Endothelial cell of umbilical vein (primary cell): ENCODE measurements at regions not wholly inside any gene's neighbourhood (a gene's known extent, or its start where the extent isn't known, plus 50 kb on each side); places are given as distances from the start of the nearest gene placed in this dataset.

Source experiments
- BruUV-seq: library from RNA; stranded (reverse); fragments of 400-500 nt; replicated peaks from 2 replicates; lab custom pipeline; 2021; lab: Mats Ljungman, UMichigan
- CTCF ChIA-PET: fragments of 300-600, 350-600 bp; sonication (Branson Sonifier 250); formaldehyde crosslinking; loops from one replicate; lab custom pipeline; 2021; ENCODE audit warnings: antibody characterized with exemption, inconsistent platforms; lab: Charles Lee
- POLR2A ChIA-PET: fragments of 300-600, 350-600 bp; sonication (Branson Sonifier 250); formaldehyde crosslinking; loops from one replicate; lab custom pipeline; 2021; ENCODE audit warnings: antibody characterized with exemption, inconsistent platforms; lab: Charles Lee
- DNase-seq: peaks from one replicate; pipeline ENCODE4 v3.0.0-alpha.2; 2011; ENCODE audit warnings: low read depth, low spot score
- FAIRE-seq: peaks from 2 replicates; lab custom pipeline; 2011; peaks lifted over from hg19 to GRCh38; lab: Jason Lieb, UNC
- H2AFZ ChIP-seq: 2 replicates; pipeline ENCODE4 v1.6.0; 2012; ENCODE audit warnings: low read depth, low read length, control low read depth, inconsistent platforms
- H3K27ac ChIP-seq: 2 replicates; pipeline ENCODE4 v1.5.1; 2011; ENCODE audit warnings: low read depth, mild to moderate bottlenecking, control low read depth, low read length, moderate library complexity; ENCODE audit not compliant: insufficient read depth
- H3K27me3 ChIP-seq, 2 experiments: 2 replicates each; pipeline versions ENCODE4 v1.6.0 to v1.6.1; 2011; ENCODE audit warnings: low read length in 2 of 2, mixed read lengths in 1 of 2; ENCODE audit not compliant: control insufficient read depth in 2 of 2, insufficient read depth in 2 of 2
- H3K36me3 ChIP-seq, 2 experiments: 2 replicates in 1 of 2; 3 replicates in 1 of 2; pipeline ENCODE4 v1.5.1; 2011; ENCODE audit warnings: low read length in 2 of 2, mild to moderate bottlenecking in 1 of 2, moderate library complexity in 1 of 2; ENCODE audit not compliant: control insufficient read depth in 2 of 2, insufficient read depth in 2 of 2; ENCODE audit errors: extremely low read depth in 1 of 2
- H3K4me1 ChIP-seq: 3 replicates; pipeline ENCODE4 v1.5.1; 2011; ENCODE audit warnings: mild to moderate bottlenecking, low read length; ENCODE audit not compliant: control insufficient read depth, insufficient read depth; ENCODE audit errors: extremely low read depth
- H3K4me2 ChIP-seq: 2 replicates; pipeline ENCODE4 v1.6.1; 2011; ENCODE audit warnings: low read length, control low read depth, mixed read lengths; ENCODE audit not compliant: insufficient read depth
- H3K4me3 ChIP-seq, 3 experiments: fragments of 200-600 bp in 1 of 3; sonication (generic), shearing (Covaris generic) in 1 of 3; replicated peaks in 1 of 3; 2 replicates each; pipeline ENCODE4 v1.5.1; 2011 to 2016; ENCODE audit warnings: control low read depth in 3 of 3, low read length in 3 of 3, mild to moderate bottlenecking in 2 of 3, inconsistent platforms in 1 of 3, low read depth in 1 of 3, moderate library complexity in 1 of 3; ENCODE audit not compliant: insufficient read depth in 1 of 3
- H3K79me2 ChIP-seq: 2 replicates; pipeline ENCODE4 v1.6.0; 2012; ENCODE audit warnings: low read length, inconsistent platforms; ENCODE audit not compliant: control insufficient read depth, insufficient read depth
- H3K9ac ChIP-seq: replicated peaks from 2 replicates; pipeline ENCODE3; 2011; ENCODE audit warnings: low read length, control low read depth; ENCODE audit not compliant: insufficient read depth; ENCODE audit errors: extremely low read depth
- H3K9me1 ChIP-seq: replicated peaks from 3 replicates; pipeline ENCODE4 v1.6.0; 2011; ENCODE audit warnings: mild to moderate bottlenecking, low read length; ENCODE audit not compliant: control insufficient read depth, insufficient read depth; ENCODE audit errors: extremely low read depth
- H3K9me3 ChIP-seq: replicated peaks from 2 replicates; pipeline ENCODE4 v1.5.1; 2012; ENCODE audit warnings: low read length, inconsistent platforms; ENCODE audit not compliant: control insufficient read depth, insufficient read depth
- H4K20me1 ChIP-seq: replicated peaks from 2 replicates; pipeline ENCODE3; 2011; ENCODE audit warnings: mild to moderate bottlenecking, low read length; ENCODE audit not compliant: control insufficient read depth, insufficient read depth; ENCODE audit errors: extremely low read depth
- EZH2 ChIP-seq: IDR thresholded peaks from 2 replicates; pipeline ENCODE4 v1.6.1; 2012; ENCODE audit warnings: borderline replicate concordance, low read depth, mild to moderate bottlenecking, moderate library complexity, low read length, inconsistent platforms; ENCODE audit not compliant: severe bottlenecking
- FOS ChIP-seq: IDR thresholded peaks from 2 replicates; pipeline ENCODE4 v1.6.1; 2011; ENCODE audit warnings: mild to moderate bottlenecking, low read length, moderate library complexity, borderline replicate concordance; ENCODE audit not compliant: insufficient read depth
- GATA2 ChIP-seq: IDR thresholded peaks from 2 replicates; pipeline ENCODE4 v1.7.0; 2011; ENCODE audit warnings: low read depth, mild to moderate bottlenecking, moderate library complexity, mixed read lengths, low read length; ENCODE audit not compliant: insufficient read length, insufficient read depth
- JUN ChIP-seq: IDR thresholded peaks from 2 replicates; pipeline ENCODE4 v1.6.1; 2011; ENCODE audit warnings: borderline replicate concordance, low read depth; ENCODE audit not compliant: insufficient read length, insufficient read depth
- MYC ChIP-seq: IDR thresholded peaks from one replicate; pipeline ENCODE4 v1.6.1; 2011; ENCODE audit warnings: mild to moderate bottlenecking, low read depth, low read length
- POLR2A ChIP-seq: IDR thresholded peaks from 2 replicates; pipeline ENCODE4 v1.6.1; 2012; ENCODE audit warnings: low read depth, mild to moderate bottlenecking, control low read depth, low read length
- POLR2AphosphoS5 ChIP-seq: IDR thresholded peaks from 2 replicates; pipeline ENCODE4 v1.6.1; 2012; ENCODE audit warnings: low read depth, mild to moderate bottlenecking, control low read depth, low read length, moderate library complexity; ENCODE audit not compliant: insufficient read depth
- dilution Hi-C: fragments of 300-500 bp; cut with MboI; formaldehyde crosslinking; loops from one replicate; pipeline ENCODE4 v1.15.0; 2019; ENCODE audit warnings: low sequenced_read_pairs; ENCODE audit not compliant: extremely low pct_ligation_motif_present
- intact Hi-C: fragments of 100-400 bp; cut with micrococcal nuclease; formaldehyde crosslinking; loops from one replicate; pipeline ENCODE4 v1.10.0; 2022
- TF ChIP-seq, protein P1 (sequence below), 2 donors: IDR thresholded peaks; 1 replicate in 1 of 2; 2 replicates in 1 of 2; pipeline ENCODE4 v1.5.1; 2011; ENCODE audit warnings: low read length in 2 of 2, mild to moderate bottlenecking in 2 of 2, moderate library complexity in 2 of 2, control low read depth in 1 of 2, inconsistent platforms in 1 of 2, low read depth in 1 of 2; ENCODE audit not compliant: insufficient read depth in 1 of 2; ENCODE audit errors: extremely low read depth in 1 of 2
- TF ChIP-seq, protein P2 (sequence below): IDR thresholded peaks from 2 replicates; pipeline ENCODE4 v1.6.1; 2011; ENCODE audit not compliant: insufficient read depth, insufficient read length

DNA sequence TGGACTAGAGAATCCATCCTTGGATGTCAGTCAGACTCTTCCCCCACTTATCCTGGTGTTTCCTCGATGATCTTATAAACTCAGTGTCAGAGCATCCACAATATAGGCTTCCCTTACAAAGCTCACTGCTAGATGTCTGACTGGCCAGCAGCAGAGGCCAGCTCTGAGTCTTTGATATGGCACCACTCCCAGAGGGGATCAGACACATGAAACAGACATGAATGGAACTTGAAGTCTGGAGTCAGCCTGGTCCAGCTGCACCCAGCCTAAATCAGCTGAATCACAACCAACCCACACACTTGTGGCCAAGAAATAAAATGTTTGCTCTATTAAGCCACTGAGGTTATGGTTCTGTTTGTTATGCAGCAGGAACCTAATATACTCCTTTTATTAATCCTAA, 129.6 kb upstream of the MED14 start:
- Histone ChIP-seq H3K9ac (no peak overlapping the region), H2AFZ (no peak overlapping the region), H3K79me2 (no peaks in the 10 kb centered on the region), H3K9me3 (no peaks in the 10 kb centered on the region), H3K9me1 (no peaks in the 10 kb centered on the region), H4K20me1 (no peaks in the 10 kb centered on the region), H3K27me3 (no peaks in the 10 kb centered on the region), H3K4me1 (peaks cover 11% of the 10 kb centered on the region), H3K36me3 (no peaks in the 10 kb centered on the region), H3K4me3 (no peak overlapping the region), H3K4me2 (no peak overlapping the region), H3K27ac (no peak overlapping the region)
- CTCF ChIA-PET: no interaction called here
- BruUV-seq: no TSS peak
- intact Hi-C loops: no loop called here
- no peak for TF ChIP-seq JUN
- TF ChIP-seq, protein P1, sequence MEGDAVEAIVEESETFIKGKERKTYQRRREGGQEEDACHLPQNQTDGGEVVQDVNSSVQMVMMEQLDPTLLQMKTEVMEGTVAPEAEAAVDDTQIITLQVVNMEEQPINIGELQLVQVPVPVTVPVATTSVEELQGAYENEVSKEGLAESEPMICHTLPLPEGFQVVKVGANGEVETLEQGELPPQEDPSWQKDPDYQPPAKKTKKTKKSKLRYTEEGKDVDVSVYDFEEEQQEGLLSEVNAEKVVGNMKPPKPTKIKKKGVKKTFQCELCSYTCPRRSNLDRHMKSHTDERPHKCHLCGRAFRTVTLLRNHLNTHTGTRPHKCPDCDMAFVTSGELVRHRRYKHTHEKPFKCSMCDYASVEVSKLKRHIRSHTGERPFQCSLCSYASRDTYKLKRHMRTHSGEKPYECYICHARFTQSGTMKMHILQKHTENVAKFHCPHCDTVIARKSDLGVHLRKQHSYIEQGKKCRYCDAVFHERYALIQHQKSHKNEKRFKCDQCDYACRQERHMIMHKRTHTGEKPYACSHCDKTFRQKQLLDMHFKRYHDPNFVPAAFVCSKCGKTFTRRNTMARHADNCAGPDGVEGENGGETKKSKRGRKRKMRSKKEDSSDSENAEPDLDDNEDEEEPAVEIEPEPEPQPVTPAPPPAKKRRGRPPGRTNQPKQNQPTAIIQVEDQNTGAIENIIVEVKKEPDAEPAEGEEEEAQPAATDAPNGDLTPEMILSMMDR (IDR thresholded peaks at IDR 0.05; ENCODE audit: extremely low read depth in 1 of 2, insufficient read depth in 1 of 2, low read depth in 1 of 2, low read length in 2 of 2): no peak
- no peak for TF ChIP-seq GATA2
- TF ChIP-seq, protein P2, sequence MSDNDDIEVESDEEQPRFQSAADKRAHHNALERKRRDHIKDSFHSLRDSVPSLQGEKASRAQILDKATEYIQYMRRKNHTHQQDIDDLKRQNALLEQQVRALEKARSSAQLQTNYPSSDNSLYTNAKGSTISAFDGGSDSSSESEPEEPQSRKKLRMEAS: no peak
- no peak for TF ChIP-seq EZH2
- no peak for TF ChIP-seq POLR2AphosphoS5
- TF ChIP-seq MYC: no peak
- TF ChIP-seq POLR2A: no peak
- no peak for TF ChIP-seq FOS
- FAIRE-seq: no peak
- POLR2A ChIA-PET: no interaction called here
- no peak for DNase-seq
- dilution Hi-C loops: no loop called here
